IPS-NIHi7 (cell line): ENCODE measurements at regions not wholly inside any gene's neighbourhood (a gene's known extent, or its start where the extent isn't known, plus 50 kb on each side); places are given as distances from the start of the nearest gene placed in this dataset.
A peak's percentile ranks its signal among the peaks of the same experiment; 100 is the strongest.

Source experiments
- DNase-seq: peaks from one replicate; pipeline ENCODE4 v3.0.0; 2012; ENCODE audit warnings: mixed read lengths; ENCODE audit errors: extremely low spot score

GRCh38 chr5:171601266-171601881 is 181.9 kb downstream of the FGF18 start:
- no peak for DNase-seq

GRCh38 chr5:171603591-171603990 is 182.0 kb upstream of the SMIM23 start:
- no peak for DNase-seq

GRCh38 chr5:171604195-171604594 is 181.4 kb upstream of the SMIM23 start:
- DNase-seq = no peak

- DNase-seq = no peak
These were observed 179.1 kb upstream of the SMIM23 start for GRCh38 chr5:171606414-171607024.

- DNase-seq = no peak
These were observed 177.8 kb upstream of the SMIM23 start for GRCh38 chr5:171607863-171608262.

GRCh38 chr5:171609806-171610452 is 175.7 kb upstream of the SMIM23 start:
- DNase-seq = no peak

- no peak for DNase-seq
These were observed 174.9 kb upstream of the SMIM23 start for GRCh38 chr5:171610686-171611085.

- DNase-seq = no peak
These were observed 172.9 kb upstream of the SMIM23 start for GRCh38 chr5:171612749-171613148.

GRCh38 chr5:171614511-171614910 is 171.1 kb upstream of the SMIM23 start:
- DNase-seq = no peak

- peak; percentile 73 for DNase-seq
These were observed 170.5 kb upstream of the SMIM23 start for GRCh38 chr5:171614971-171615653.

- no peak for DNase-seq
These were observed 169.6 kb upstream of the SMIM23 start for GRCh38 chr5:171615705-171616640.

- no peak for DNase-seq
These were observed 168.4 kb upstream of the SMIM23 start for GRCh38 chr5:171617266-171617665.

- DNase-seq = no peak
These were observed 167.6 kb upstream of the SMIM23 start for GRCh38 chr5:171617817-171618591.

- DNase-seq = no peak
These were observed 166.4 kb upstream of the SMIM23 start for GRCh38 chr5:171619196-171619595.

- no peak for DNase-seq
These were observed 165.9 kb upstream of the SMIM23 start for GRCh38 chr5:171619744-171620143.

GRCh38 chr5:171622010-171622409 is 163.6 kb upstream of the SMIM23 start:
- DNase-seq = no peak

- no peak for DNase-seq
These were observed 162.5 kb upstream of the SMIM23 start for GRCh38 chr5:171623107-171623506.

GRCh38 chr5:171623551-171624097 is 162.0 kb upstream of the SMIM23 start:
- peak; percentile 95 for DNase-seq

GRCh38 chr5:171624396-171624795 is 161.2 kb upstream of the SMIM23 start:
- DNase-seq = no peak

- DNase-seq = no peak
These were observed 160.0 kb upstream of the SMIM23 start for GRCh38 chr5:171625646-171626045.
